OCI-LY7 (cell line): ENCODE measurements at regions not wholly inside any gene's neighbourhood (a gene's known extent, or its start where the extent isn't known, plus 50 kb on each side); places are given as distances from the start of the nearest gene placed in this dataset.
"Not testable (repeated sequence)": the region's sequence is repeated elsewhere in the genome, so short reads cannot be mapped to it uniquely, and the experiment has no call there.

ENCODE experiments used
- BruUV-seq: library from RNA; stranded (reverse); fragments of 400-500 nt; replicated peaks from 2 replicates; lab custom pipeline; 2021; lab: Mats Ljungman, UMichigan
- CTCF ChIA-PET: fragments of 300-600 bp; sonication (Branson Sonifier 250); formaldehyde crosslinking; loops from one replicate; lab custom pipeline; 2022; ENCODE audit warnings: antibody characterized with exemption; ENCODE audit not compliant: unreplicated experiment; lab: Charles Lee
- POLR2A ChIA-PET: fragments of 300-600 bp; sonication (Branson Sonifier 250); formaldehyde crosslinking; loops from one replicate; lab custom pipeline; 2022; ENCODE audit warnings: antibody characterized with exemption; lab: Charles Lee
- DNase-seq: peaks from one replicate; pipeline ENCODE4 v3.0.0-alpha.2; 2015; ENCODE audit warnings: low spot score
- H2AFZ ChIP-seq: fragments of 200-600 bp; sonication (generic), shearing (Covaris generic); 2 replicates; pipeline ENCODE4 v1.6.1; 2014; ENCODE audit warnings: mild to moderate bottlenecking, antibody characterized with exemption, low read length, moderate library complexity
- H3K27ac ChIP-seq: fragments of 200-600 bp; sonication (generic); 2 replicates; pipeline ENCODE4 v1.5.1; 2014; ENCODE audit warnings: mixed run types, low read depth, mild to moderate bottlenecking, moderate library complexity, low read length, inconsistent platforms; ENCODE audit not compliant: poor library complexity, severe bottlenecking
- H3K36me3 ChIP-seq: fragments of 200-600 bp; sonication (generic); 2 replicates; pipeline ENCODE4 v1.6.1; 2014; ENCODE audit warnings: mild to moderate bottlenecking, antibody characterized with exemption, low read length, moderate library complexity, mixed read lengths; ENCODE audit not compliant: insufficient read depth
- H3K4me1 ChIP-seq: fragments of 200-600 bp; sonication (generic); 2 replicates; pipeline ENCODE4 v1.5.1; 2014; ENCODE audit warnings: mild to moderate bottlenecking, low read length; ENCODE audit not compliant: insufficient read depth, poor library complexity, severe bottlenecking
- H3K4me2 ChIP-seq: fragments of 200-600 bp; sonication (generic); 2 replicates; pipeline ENCODE4 v1.6.1; 2014; ENCODE audit warnings: mild to moderate bottlenecking, low read length
- H3K4me3 ChIP-seq: fragments of 200-600 bp; sonication (generic); 2 replicates; pipeline ENCODE4 v1.5.1; 2014; ENCODE audit warnings: mild to moderate bottlenecking, low read depth, low read length; ENCODE audit not compliant: poor library complexity, severe bottlenecking
- H3K79me2 ChIP-seq: fragments of 200-600 bp; sonication (generic); 2 replicates; pipeline ENCODE4 v1.6.1; 2016; ENCODE audit warnings: low read depth, mild to moderate bottlenecking, low read length, moderate library complexity, mixed read lengths; ENCODE audit not compliant: insufficient read depth
- H3K9me2 ChIP-seq: fragments of 200-600 bp; sonication (generic); 2 replicates; pipeline ENCODE4 v1.6.1; 2016; ENCODE audit warnings: mild to moderate bottlenecking, low read length, mixed read lengths; ENCODE audit not compliant: insufficient read depth
- H3K9me3 ChIP-seq: fragments of 200-600 bp; sonication (generic); 2 replicates; pipeline ENCODE4 v1.6.1; 2014; ENCODE audit warnings: mild to moderate bottlenecking, mixed run types, low read length, mixed read lengths
- H4K20me1 ChIP-seq: fragments of 200-600 bp; sonication (generic); 2 replicates; pipeline ENCODE4 v1.6.1; 2014; ENCODE audit warnings: mild to moderate bottlenecking, antibody characterized with exemption, low read length, moderate library complexity, mixed read lengths; ENCODE audit not compliant: insufficient read depth
- EZH2phosphoT487 ChIP-seq: fragments of 200-600 bp; sonication (generic); IDR thresholded peaks from 2 replicates; pipeline ENCODE4 v1.6.1; 2018; ENCODE audit warnings: low read depth, borderline replicate concordance, mild to moderate bottlenecking, mixed run types, antibody characterized with exemption, low read length, moderate library complexity, mixed read lengths
- intact Hi-C: fragments of 100-400 bp; cut with micrococcal nuclease; formaldehyde crosslinking; loops from one replicate; pipeline ENCODE4 v1.10.0; 2022; ENCODE audit not compliant: unreplicated experiment
- TF ChIP-seq, protein P1 (sequence below): fragments of 200-600 bp; sonication (generic); conservative IDR thresholded peaks from 2 replicates; pipeline ENCODE4 v1.5.1; 2014; ENCODE audit warnings: mild to moderate bottlenecking, antibody characterized with exemption, low read length, moderate library complexity, mixed read lengths

DNA sequence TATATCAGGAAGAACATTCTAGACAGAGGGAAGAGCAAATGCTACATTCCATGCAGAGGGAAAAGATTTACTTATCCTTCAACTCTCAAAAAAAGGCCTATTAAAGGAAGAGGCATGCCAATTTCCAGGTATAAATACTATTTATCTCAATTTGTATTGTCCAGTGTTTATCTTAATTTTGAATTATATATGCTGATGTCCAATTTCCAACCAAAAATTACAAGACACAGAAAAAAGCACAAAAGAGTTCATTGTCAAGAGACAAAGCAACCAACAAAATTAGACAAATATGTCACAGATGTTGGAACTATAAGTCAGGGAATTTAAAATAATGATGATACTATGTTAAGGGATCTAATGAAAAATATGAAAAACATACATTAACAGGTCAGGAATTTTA is 286.6 kb upstream of the SFSWAP start:
- TF ChIP-seq, protein P1, sequence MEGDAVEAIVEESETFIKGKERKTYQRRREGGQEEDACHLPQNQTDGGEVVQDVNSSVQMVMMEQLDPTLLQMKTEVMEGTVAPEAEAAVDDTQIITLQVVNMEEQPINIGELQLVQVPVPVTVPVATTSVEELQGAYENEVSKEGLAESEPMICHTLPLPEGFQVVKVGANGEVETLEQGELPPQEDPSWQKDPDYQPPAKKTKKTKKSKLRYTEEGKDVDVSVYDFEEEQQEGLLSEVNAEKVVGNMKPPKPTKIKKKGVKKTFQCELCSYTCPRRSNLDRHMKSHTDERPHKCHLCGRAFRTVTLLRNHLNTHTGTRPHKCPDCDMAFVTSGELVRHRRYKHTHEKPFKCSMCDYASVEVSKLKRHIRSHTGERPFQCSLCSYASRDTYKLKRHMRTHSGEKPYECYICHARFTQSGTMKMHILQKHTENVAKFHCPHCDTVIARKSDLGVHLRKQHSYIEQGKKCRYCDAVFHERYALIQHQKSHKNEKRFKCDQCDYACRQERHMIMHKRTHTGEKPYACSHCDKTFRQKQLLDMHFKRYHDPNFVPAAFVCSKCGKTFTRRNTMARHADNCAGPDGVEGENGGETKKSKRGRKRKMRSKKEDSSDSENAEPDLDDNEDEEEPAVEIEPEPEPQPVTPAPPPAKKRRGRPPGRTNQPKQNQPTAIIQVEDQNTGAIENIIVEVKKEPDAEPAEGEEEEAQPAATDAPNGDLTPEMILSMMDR: no peak
- no peak for TF ChIP-seq EZH2phosphoT487

DNA sequence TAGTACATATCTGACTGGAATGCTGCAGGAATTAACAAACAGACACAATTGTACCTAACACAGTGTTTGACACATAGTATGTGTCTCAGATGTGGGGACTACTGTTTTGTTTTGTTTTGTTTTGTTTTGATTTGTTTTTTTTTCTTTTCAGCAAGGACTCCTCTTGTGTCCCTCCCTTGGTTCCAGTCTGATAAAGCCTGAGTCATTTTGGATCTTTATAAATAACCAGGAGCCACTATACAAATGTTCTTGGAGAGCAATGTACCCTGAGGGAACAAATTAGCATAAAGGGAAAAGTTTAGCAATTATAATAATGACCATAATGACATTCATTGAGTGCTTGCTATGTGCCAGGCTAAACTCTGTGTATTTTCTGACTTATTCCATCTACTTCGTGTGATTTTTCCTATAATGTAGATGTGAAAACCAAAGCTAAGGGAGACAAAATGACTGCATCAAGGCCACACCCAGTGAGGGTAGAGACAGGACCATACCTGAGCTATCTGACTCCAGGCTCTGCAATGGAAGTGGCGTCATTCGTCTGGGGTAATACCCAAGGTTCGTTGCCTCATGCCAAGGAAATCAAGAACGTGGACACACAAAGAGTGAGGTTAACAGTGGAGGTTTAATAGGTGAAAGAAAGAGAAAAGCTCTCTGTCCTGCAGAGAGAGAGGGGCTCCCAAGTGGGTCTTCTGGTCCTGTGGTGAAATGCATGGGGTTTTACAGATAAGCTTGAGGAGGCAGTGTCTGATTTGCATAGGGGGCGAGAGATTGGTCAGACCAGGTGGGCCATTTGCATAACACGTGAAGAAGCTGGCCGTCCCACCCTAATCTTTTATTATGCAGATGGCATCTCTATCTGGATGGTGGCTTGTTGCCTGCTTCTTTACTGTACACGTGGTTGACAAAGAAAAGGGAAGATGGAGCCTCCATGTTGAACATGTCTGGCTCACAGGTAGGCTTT is 285.5 kb upstream of the SFSWAP start:
- POLR2A ChIA-PET: no interaction called here
- CTCF ChIA-PET: no interaction called here
- Histone ChIP-seq H3K4me2 (no peak overlapping the region), H3K4me1 (no peaks in the 10 kb centered on the region), H3K9me2 (no peaks in the 10 kb centered on the region), H3K27ac (no peak overlapping the region), H4K20me1 (no peaks in the 10 kb centered on the region), H3K36me3 (no peaks in the 10 kb centered on the region), H3K4me3 (no peak overlapping the region), H3K79me2 (no peaks in the 10 kb centered on the region), H2AFZ (no peak overlapping the region), H3K9me3 (peaks cover 13% of the 10 kb centered on the region)
- no TSS peak for BruUV-seq
- intact Hi-C loops: no loop called here
- no peak for DNase-seq
- TF ChIP-seq, protein P1: no peak

More for the DNA sequence above, 286.6 kb upstream of the SFSWAP start:
- Histone ChIP-seq H3K79me2 (no peaks in the 10 kb centered on the region), H3K9me2 (no peaks in the 10 kb centered on the region), H3K4me1 (no peaks in the 10 kb centered on the region), H3K27ac (no peak overlapping the region), H3K4me3 (no peak overlapping the region), H3K9me3 (peaks cover 13% of the 10 kb centered on the region), H3K4me2 (no peak overlapping the region), H4K20me1 (no peaks in the 10 kb centered on the region), H2AFZ (no peak overlapping the region), H3K36me3 (no peaks in the 10 kb centered on the region)
- no peak for DNase-seq
- BruUV-seq: no TSS peak
- CTCF ChIA-PET: no interaction called here
- POLR2A ChIA-PET: no interaction called here
- intact Hi-C loops: no loop called here

DNA sequence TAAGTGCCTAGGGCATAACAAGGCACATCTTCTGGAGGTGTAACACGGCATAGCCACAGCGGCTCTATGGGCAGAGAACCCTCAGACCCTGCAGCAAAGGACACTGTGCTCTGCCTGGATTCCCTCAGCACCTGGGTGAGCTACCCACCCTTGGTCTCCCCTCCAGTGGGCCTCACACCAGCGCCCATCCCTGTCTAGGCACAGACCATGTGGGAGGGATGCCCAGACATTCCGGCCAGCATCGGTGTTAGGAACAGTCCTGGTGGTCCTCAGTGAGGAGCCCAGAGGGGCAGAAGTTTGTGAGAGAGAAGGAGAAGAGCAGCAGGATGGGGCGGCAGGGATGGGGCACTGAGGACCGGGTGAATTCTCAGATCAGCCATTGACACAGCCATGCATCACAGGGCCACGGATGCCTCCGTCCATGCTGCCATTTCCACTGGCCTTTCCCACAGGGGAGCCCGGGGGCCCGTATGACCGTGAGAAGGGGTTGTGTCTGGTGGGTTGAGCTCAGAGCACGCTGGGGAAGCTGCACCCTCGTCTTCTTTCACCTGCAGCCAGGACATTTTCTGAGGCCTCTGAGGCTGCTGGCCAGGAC is 282.7 kb upstream of the SFSWAP start:
- H3K79me2 ChIP-seq: no peaks in the 10 kb centered on the region
- H3K9me2 ChIP-seq: no peaks in the 10 kb centered on the region
- no peak for TF ChIP-seq EZH2phosphoT487
- TF ChIP-seq, protein P1: no peak
- H4K20me1 ChIP-seq: no peaks in the 10 kb centered on the region
- H2AFZ ChIP-seq: no peak overlapping the region
- no peaks in the 10 kb centered on the region for H3K36me3 ChIP-seq
- no peak overlapping the region for H3K4me3 ChIP-seq
- H3K27ac ChIP-seq: no peak overlapping the region
- ChIA-PET CTCF (no interaction called here), POLR2A (no interaction called here)
- BruUV-seq: no TSS peak
- H3K9me3 ChIP-seq: peaks cover 13% of the 10 kb centered on the region
- no peak overlapping the region for H3K4me2 ChIP-seq
- peaks cover 17% of the 10 kb centered on the region for H3K4me1 ChIP-seq
- intact Hi-C loops: no loop called here
- DNase-seq: no peak

DNA sequence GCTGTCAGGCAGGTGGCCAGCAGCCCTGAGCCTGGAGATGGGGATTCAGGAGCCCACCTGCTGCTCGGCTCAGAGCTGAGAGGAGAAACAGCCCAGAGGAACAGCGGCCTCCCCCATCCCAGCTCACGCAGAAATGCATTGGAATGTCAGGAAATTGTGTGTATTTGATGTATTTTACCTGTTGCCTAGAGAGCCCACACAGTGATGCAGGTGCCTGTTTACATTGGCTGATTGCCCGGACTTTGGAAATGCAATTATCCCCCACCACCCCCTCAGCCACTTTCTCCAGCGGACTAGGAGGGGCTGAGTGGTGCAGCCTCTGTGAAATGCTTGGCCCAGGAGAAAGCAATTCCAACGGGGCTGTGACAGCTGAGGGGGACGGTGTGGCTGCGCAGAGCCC is 281.7 kb upstream of the SFSWAP start:
- CTCF ChIA-PET, POLR2A ChIA-PET, H3K4me3 ChIP-seq, intact Hi-C loops, H4K20me1 ChIP-seq, H3K4me2 ChIP-seq, H2AFZ ChIP-seq, DNase-seq, H3K27ac ChIP-seq, BruUV-seq, H3K36me3 ChIP-seq, H3K79me2 ChIP-seq, H3K9me2 ChIP-seq: not testable (repeated sequence)
- Histone ChIP-seq H3K9me3 (peaks cover 13% of the 10 kb centered on the region), H3K4me1 (peaks cover 17% of the 10 kb centered on the region)
